HepG2 (cell line): ENCODE measurements at regions not wholly inside any gene's neighbourhood (a gene's known extent, or its start where the extent isn't known, plus 50 kb on each side); places are given as distances from the start of the nearest gene placed in this dataset.

ENCODE experiments used
- ATF5 ChIP-seq: sonication (generic); formaldehyde crosslinking; IDR thresholded peaks from 2 replicates; pipeline ENCODE4 v1.4.0; 2020; ENCODE audit warnings: mild to moderate bottlenecking, low read depth, missing genetic modification reagents
- BATF2 ChIP-seq: sonication (generic); formaldehyde crosslinking; IDR thresholded peaks from 2 replicates; pipeline ENCODE4 v1.8.0; 2022; ENCODE audit warnings: mild to moderate bottlenecking, missing genetic modification reagents, moderate library complexity
- DPF2 ChIP-seq: sonication (generic); formaldehyde crosslinking; IDR thresholded peaks from 2 replicates; pipeline ENCODE4 v1.4.0; 2020; ENCODE audit warnings: mild to moderate bottlenecking, low read depth, missing genetic modification reagents, borderline replicate concordance
- HDAC1 ChIP-seq: sonication (generic); formaldehyde crosslinking; IDR thresholded peaks from 2 replicates; pipeline ENCODE4 v1.5.1; 2020; ENCODE audit warnings: mild to moderate bottlenecking, missing genetic modification reagents
- MTF2 ChIP-seq: sonication (generic); formaldehyde crosslinking; IDR thresholded peaks from 2 replicates; pipeline ENCODE4 v1.5.0; 2020; ENCODE audit warnings: missing genetic modification reagents, borderline replicate concordance
- MXD3 ChIP-seq: IDR thresholded peaks from 2 replicates; pipeline ENCODE4 v1.6.1; 2016; ENCODE audit warnings: mild to moderate bottlenecking, missing biosample characterization, missing genetic modification reagents
- MZF1 ChIP-seq: sonication (generic); formaldehyde crosslinking; IDR thresholded peaks from 2 replicates; pipeline ENCODE4 v1.8.1; 2023; ENCODE audit warnings: mild to moderate bottlenecking, missing genetic modification reagents, borderline replicate concordance
- NCOA5 ChIP-seq: sonication (generic); formaldehyde crosslinking; IDR thresholded peaks from 2 replicates; pipeline ENCODE4 v1.4.0; 2020; ENCODE audit warnings: missing genetic modification reagents
- NR2F1 ChIP-seq, 2 experiments: fragments of 450-650 bp in 1 of 2; formaldehyde crosslinking in 1 of 2; IDR thresholded peaks; 2 replicates each; pipeline versions ENCODE4 v1.5.0 to v1.6.1; 2016 to 2020; ENCODE audit warnings: mild to moderate bottlenecking in 1 of 2, missing compliant biosample characterization in 1 of 2, missing genetic modification reagents in 1 of 2, moderate library complexity in 1 of 2
- PCBP1 ChIP-seq: fragments of 200-400 bp; formaldehyde crosslinking; IDR thresholded peaks from 2 replicates; pipeline ENCODE4 v1.6.1; 2017; ENCODE audit warnings: mild to moderate bottlenecking, low read depth, low read length, borderline replicate concordance
- PHB2 ChIP-seq: fragments of 450-650 bp; IDR thresholded peaks from 2 replicates; pipeline ENCODE4 v1.6.1; 2018; ENCODE audit not compliant: partially characterized antibody
- PITX1 ChIP-seq: sonication (generic); formaldehyde crosslinking; IDR thresholded peaks from 2 replicates; pipeline ENCODE4 v1.5.1; 2020; ENCODE audit warnings: mild to moderate bottlenecking, missing genetic modification reagents
- PPARG ChIP-seq: conservative IDR thresholded peaks from 2 replicates; pipeline ENCODE4 v1.6.1; 2016; ENCODE audit warnings: missing biosample characterization, missing genetic modification reagents
- RFX5 ChIP-seq: IDR thresholded peaks from 2 replicates; pipeline ENCODE4 v1.6.1; 2011; ENCODE audit warnings: low read depth, low read length, improper control_type of control experiment
- RNF2 ChIP-seq: fragments of 450-650 bp; conservative IDR thresholded peaks from 2 replicates; pipeline ENCODE4 v1.6.1; 2016; ENCODE audit warnings: low read depth
- SALL1 ChIP-seq: sonication (generic); formaldehyde crosslinking; IDR thresholded peaks from 2 replicates; pipeline ENCODE4 v1.8.0; 2022; ENCODE audit warnings: mild to moderate bottlenecking, missing genetic modification reagents
- TGIF2 ChIP-seq: IDR thresholded peaks from 2 replicates; pipeline ENCODE4 v1.6.1; 2016; ENCODE audit warnings: control low read depth, missing compliant biosample characterization
- TOE1 ChIP-seq: sonication (generic); formaldehyde crosslinking; IDR thresholded peaks from 2 replicates; pipeline ENCODE4 v1.4.0; 2020; ENCODE audit warnings: mild to moderate bottlenecking, missing genetic modification reagents
- TOPORS ChIP-seq: sonication (generic); formaldehyde crosslinking; IDR thresholded peaks from 2 replicates; pipeline ENCODE4 v1.8.0; 2023; ENCODE audit warnings: mild to moderate bottlenecking, missing genetic modification reagents
- ZMYM3 ChIP-seq: sonication (generic); formaldehyde crosslinking; IDR thresholded peaks from 2 replicates; pipeline ENCODE4 v1.5.1; 2020; ENCODE audit warnings: mild to moderate bottlenecking, missing genetic modification reagents
- ZNF383 ChIP-seq: sonication (generic); formaldehyde crosslinking; IDR thresholded peaks from 2 replicates; pipeline ENCODE4 v1.4.0; 2020; ENCODE audit warnings: missing genetic modification reagents, mild to moderate bottlenecking, borderline replicate concordance
- ZNF503 ChIP-seq: sonication (generic); formaldehyde crosslinking; IDR thresholded peaks from 2 replicates; pipeline ENCODE4 v1.4.0; 2020; ENCODE audit warnings: missing genetic modification reagents
- ZNF547 ChIP-seq: sonication (generic); formaldehyde crosslinking; IDR thresholded peaks from 2 replicates; pipeline ENCODE4 v1.5.1; 2020; ENCODE audit warnings: mild to moderate bottlenecking, missing genetic modification reagents
- ZXDC ChIP-seq: sonication (generic); formaldehyde crosslinking; IDR thresholded peaks from 2 replicates; pipeline ENCODE4 v1.5.0; 2020; ENCODE audit warnings: mild to moderate bottlenecking, missing genetic modification reagents

- TF ChIP-seq MZF1 (CRISPR knock-in tag): no peak
- 0 out of 2 replicates have a peak, but pooled peaks have one; percentile 23 for TF ChIP-seq RFX5
- no peak for TF ChIP-seq NCOA5 (CRISPR knock-in tag)
- peak; percentile 83 to 88 for TF ChIP-seq NR2F1 (CRISPR knock-in tag; IDR thresholded peaks at IDR 0.05)
- no peak for TF ChIP-seq PCBP1
- no peak for TF ChIP-seq ZNF383 (CRISPR knock-in tag)
- no peak for TF ChIP-seq ZXDC (CRISPR knock-in tag)
- no peak; the same call in 1 of the 2 replicates for TF ChIP-seq DPF2 (CRISPR knock-in tag)
- peak; percentile 94 for TF ChIP-seq ZMYM3 (CRISPR knock-in tag)
- peak; percentile 61; the same call in 1 of the 2 replicates for TF ChIP-seq MXD3 (CRISPR knock-in tag)
- TF ChIP-seq PITX1: peak; percentile 97
- TF ChIP-seq ZNF547: no peak
- no peak for TF ChIP-seq PHB2
- TF ChIP-seq PPARG (CRISPR knock-in tag): no peak
- peak; percentile 70; the same call in 1 of the 2 replicates for TF ChIP-seq RNF2
- 0 out of 2 replicates have a peak, but pooled peaks have one; percentile 45 for TF ChIP-seq TOPORS (CRISPR knock-in tag)
- TF ChIP-seq MTF2 (CRISPR knock-in tag): no peak
- TF ChIP-seq SALL1 (CRISPR knock-in tag): peak; percentile 100
- TF ChIP-seq ZNF503 (CRISPR knock-in tag): peak; percentile 92; the same call in 1 of the 2 replicates
- no peak for TF ChIP-seq ATF5 (CRISPR knock-in tag)
- peak; percentile 96 for TF ChIP-seq HDAC1 (CRISPR knock-in tag)
- TF ChIP-seq TGIF2 (CRISPR knock-in tag): peak; percentile 47; the same call in 1 of the 2 replicates
- no peak for TF ChIP-seq TOE1
- no peak for TF ChIP-seq BATF2
Observed at GRCh38 chr12:115088995-115089841, 405.2 kb upstream of the TBX3 start (continued).
